Natural killer cell (primary cell): ENCODE measurements at regions not wholly inside any gene's neighbourhood (a gene's known extent, or its start where the extent isn't known, plus 50 kb on each side); places are given as distances from the start of the nearest gene placed in this dataset.

Experiments used
- ATAC-seq, 3 donors: fragments of 150-1000 bp in 2 of 3; fragments of 200-7000 bp in 1 of 3; cut with Tn5 transposase; 1 replicate in 1 of 3; 2 replicates in 2 of 3; pipeline ENCODE4 v1.10.0; 2021; ENCODE audit warnings: mild to moderate bottlenecking in 2 of 3, moderate library complexity in 2 of 3
- DNase-seq, 2 donors: peaks; one replicate each; pipeline versions ENCODE4 v3.0.0 to v3.0.0-alpha.2; 2013 to 2021; ENCODE audit warnings: mixed read lengths in 1 of 2
- H3K27ac ChIP-seq: one replicate; pipeline ENCODE4 v1.5.1; 2013; ENCODE audit warnings: mild to moderate bottlenecking, low read length
- H3K27me3 ChIP-seq: one replicate; pipeline ENCODE4 v1.6.1; 2013; ENCODE audit warnings: low read length; ENCODE audit not compliant: control insufficient read depth, insufficient read depth
- H3K36me3 ChIP-seq: one replicate; pipeline ENCODE4 v1.6.1; 2013; ENCODE audit warnings: low read length; ENCODE audit not compliant: control insufficient read depth, insufficient read depth
- H3K4me1 ChIP-seq: one replicate; pipeline ENCODE4 v1.6.1; 2013; ENCODE audit warnings: low read length; ENCODE audit not compliant: control insufficient read depth, insufficient read depth
- H3K4me3 ChIP-seq: one replicate; pipeline ENCODE4 v1.5.1; 2013; ENCODE audit warnings: low read length
- H3K9me3 ChIP-seq: one replicate; pipeline ENCODE4 v1.6.1; 2013; ENCODE audit warnings: low read length; ENCODE audit not compliant: control insufficient read depth, insufficient read depth
- H3K27ac Mint-ChIP-seq, 2 donors: one replicate each; pipeline ENCODE4 v1.8.0; 2022; ENCODE audit warnings: mild to moderate bottlenecking in 2 of 2, mixed read lengths in 2 of 2, moderate library complexity in 1 of 2
- H3K27me3 Mint-ChIP-seq, 2 donors: one replicate each; pipeline ENCODE4 v1.8.0; 2022; ENCODE audit warnings: low read depth in 2 of 2, mixed read lengths in 2 of 2
- H3K36me3 Mint-ChIP-seq: one replicate; pipeline ENCODE4 v1.8.0; 2022; ENCODE audit warnings: mixed read lengths
- H3K4me1 Mint-ChIP-seq, 2 donors: one replicate each; pipeline ENCODE4 v1.8.0; 2022; ENCODE audit warnings: mixed read lengths in 2 of 2
- H3K4me3 Mint-ChIP-seq: one replicate; pipeline ENCODE4 v1.8.0; 2022; ENCODE audit warnings: mild to moderate bottlenecking, moderate library complexity, mixed read lengths
- H3K9me3 Mint-ChIP-seq, 2 donors: one replicate each; pipeline ENCODE4 v1.8.0; 2022; ENCODE audit warnings: mixed read lengths in 2 of 2
- CTCF ChIP-seq: fragments of 200-600 bp; IDR thresholded peaks from one replicate; pipeline ENCODE4 v1.8.0; 2022; ENCODE audit warnings: antibody characterized with exemption
- WGBS: methylation state at CpG from one replicate; pipeline ENCODE4 v1.1.7; 2013; ENCODE audit warnings: missing lambda C conversion rate; ENCODE audit not compliant: insufficient coverage; 5-methylcytosine and 5-hydroxymethylcytosine counted together
- intact Hi-C: fragments of 100-400 bp; cut with micrococcal nuclease; formaldehyde crosslinking; loops from one replicate; pipeline ENCODE4 v1.14.2; 2022

GRCh38 chr2:226581004-226581403, 218.6 kb downstream of the IRS1 start:
- no CpG with 5 or more reads among the region's 2 CpGs for WGBS
- TF ChIP-seq CTCF: no peak

GRCh38 chr2:226580403-226580802, 219.2 kb downstream of the IRS1 start:
- H3K4me1 Mint-ChIP-seq: no peaks in the 10 kb centered on the region
- no peak for ATAC-seq
- no peak for DNase-seq
- H3K27ac Mint-ChIP-seq: no peak overlapping the region
- peaks cover 7 to 9% of the 10 kb centered on the region in 2 donors for H3K9me3 Mint-ChIP-seq
- H3K36me3 Mint-ChIP-seq: no peaks in the 10 kb centered on the region
- TF ChIP-seq CTCF: no peak
- H3K27me3 Mint-ChIP-seq: no peaks in the 10 kb centered on the region
- no peaks in the 10 kb centered on the region for H3K36me3 ChIP-seq
- H3K4me3 ChIP-seq: no peak overlapping the region
- no peak overlapping the region for H3K4me3 Mint-ChIP-seq
- no peak overlapping the region for H3K27ac ChIP-seq
- WGBS: 73% methylated on average over 1 of the region's 1 CpG
- H3K4me1 ChIP-seq: no peaks in the 10 kb centered on the region
- H3K27me3 ChIP-seq: no peaks in the 10 kb centered on the region
- H3K9me3 ChIP-seq: no peaks in the 10 kb centered on the region
- intact Hi-C loops: no loop called here

More at GRCh38 chr2:226581004-226581403, 218.6 kb downstream of the IRS1 start:
- Histone ChIP-seq H3K27ac (no peak overlapping the region), H3K9me3 (no peaks in the 10 kb centered on the region), H3K36me3 (no peaks in the 10 kb centered on the region), H3K4me3 (no peak overlapping the region), H3K27me3 (no peaks in the 10 kb centered on the region), H3K4me1 (no peaks in the 10 kb centered on the region)
- DNase-seq: no peak
- H3K4me1 Mint-ChIP-seq: no peaks in the 10 kb centered on the region
- H3K9me3 Mint-ChIP-seq: peaks cover 7 to 9% of the 10 kb centered on the region in 2 donors
- no peak overlapping the region for H3K4me3 Mint-ChIP-seq
- no peak for ATAC-seq
- no peaks in the 10 kb centered on the region for H3K36me3 Mint-ChIP-seq
- no peak overlapping the region for H3K27ac Mint-ChIP-seq
- intact Hi-C loops: no loop called here
- no peaks in the 10 kb centered on the region for H3K27me3 Mint-ChIP-seq

GRCh38 chr2:226579519-226579918, 220.1 kb downstream of the IRS1 start:
- WGBS: 80% methylated on average over 1 of the region's 2 CpGs
- Histone ChIP-seq H3K36me3 (no peaks in the 10 kb centered on the region), H3K27ac (no peak overlapping the region), H3K9me3 (no peaks in the 10 kb centered on the region), H3K4me1 (no peaks in the 10 kb centered on the region), H3K27me3 (no peaks in the 10 kb centered on the region), H3K4me3 (no peak overlapping the region)
- no peak for ATAC-seq
- Mint-ChIP-seq H3K9me3 (peaks cover 7 to 9% of the 10 kb centered on the region in 2 donors), H3K27me3 (no peaks in the 10 kb centered on the region), H3K27ac (no peak overlapping the region), H3K4me1 (no peaks in the 10 kb centered on the region), H3K36me3 (no peaks in the 10 kb centered on the region), H3K4me3 (no peak overlapping the region)
- intact Hi-C loops: no loop called here
- no peak for TF ChIP-seq CTCF
- DNase-seq: no peak

GRCh38 chr2:226578879-226579278, 220.7 kb downstream of the IRS1 start:
- intact Hi-C loops: no loop called here
- H3K36me3 ChIP-seq: no peaks in the 10 kb centered on the region
- Mint-ChIP-seq H3K27me3 (no peaks in the 10 kb centered on the region), H3K4me1 (no peaks in the 10 kb centered on the region), H3K36me3 (no peaks in the 10 kb centered on the region), H3K9me3 (peaks cover 7 to 9% of the 10 kb centered on the region in 2 donors), H3K4me3 (no peak overlapping the region), H3K27ac (no peak overlapping the region)
- DNase-seq (no peak), ATAC-seq (no peak)
- TF ChIP-seq CTCF: no peak
- H3K27ac ChIP-seq: no peak overlapping the region
- no peaks in the 10 kb centered on the region for H3K4me1 ChIP-seq
- H3K9me3 ChIP-seq: no peaks in the 10 kb centered on the region
- WGBS: 42% methylated on average over 1 of the region's 1 CpG
- no peaks in the 10 kb centered on the region for H3K27me3 ChIP-seq
- no peak overlapping the region for H3K4me3 ChIP-seq
